ENCODE measurements at regions not wholly inside any gene's neighbourhood (a gene's known extent, or its start where the extent isn't known, plus 50 kb on each side); places are given as distances from the start of the nearest gene placed in this dataset.

- H3K27me3 ChIP-seq (ENCODE audit: insufficient read depth, low read length, poor library complexity): no peaks in the 10 kb centered on the region
- no peak overlapping the region for H3K4me3 ChIP-seq (ENCODE audit: low read depth in 1 of 2, low read length in 2 of 2)
- TF ChIP-seq CTCF (IDR thresholded peaks at IDR 0.05; ENCODE audit: borderline replicate concordance, extremely low read depth, low read length, poor library complexity, severe bottlenecking) (no peak), EZH2 (IDR thresholded peaks at IDR 0.05; ENCODE audit: borderline replicate concordance, low read depth, low read length, severe bottlenecking) (no peak)
- no peaks in the 10 kb centered on the region for H4K20me1 ChIP-seq (ENCODE audit: insufficient read depth, low read length)
- no peak overlapping the region for H3K4me2 ChIP-seq (ENCODE audit: insufficient read depth, low read length)
- no peaks in the 10 kb centered on the region for H3K4me1 ChIP-seq (ENCODE audit: insufficient read depth, low read length)
- ATAC-seq (ENCODE audit: insufficient read depth, low read depth) (no peak), DNase-seq (no peak)
- no peaks in the 10 kb centered on the region for H3K9me3 ChIP-seq (ENCODE audit: insufficient read depth, low read length, severe bottlenecking)
- no peak overlapping the region for H3K27ac ChIP-seq (ENCODE audit: low read length)
- no peaks in the 10 kb centered on the region for H3K79me2 ChIP-seq (ENCODE audit: insufficient read depth, low read length)
- no peak overlapping the region for H2AFZ ChIP-seq (ENCODE audit: low read depth, low read length)
- no peak overlapping the region for H3K9ac ChIP-seq (ENCODE audit: low read depth, low read length)
- no peaks in the 10 kb centered on the region for H3K36me3 ChIP-seq (ENCODE audit: insufficient read depth, low read length)
Observed at GRCh38 chr5:162502780-162503179, 435.2 kb downstream of the GABRG2 start.

- DNase-seq: no peak
- no peak for TF ChIP-seq CTCF (IDR thresholded peaks at IDR 0.05; ENCODE audit: borderline replicate concordance, extremely low read depth, low read length, poor library complexity, severe bottlenecking)
- no peak for TF ChIP-seq EZH2 (IDR thresholded peaks at IDR 0.05; ENCODE audit: borderline replicate concordance, low read depth, low read length, severe bottlenecking)
- H3K4me3 ChIP-seq (ENCODE audit: low read depth in 1 of 2, low read length in 2 of 2): no peak overlapping the region
Observed at GRCh38 chr5:162503796-162504195, 436.2 kb downstream of the GABRG2 start.

GRCh38 chr5:162512935-162513565 is 445.5 kb downstream of the GABRG2 start:
- no peaks in the 10 kb centered on the region for H3K36me3 ChIP-seq (ENCODE audit: insufficient read depth, low read length)
- H3K4me2 ChIP-seq (ENCODE audit: insufficient read depth, low read length): no peak overlapping the region
- no peak overlapping the region for H3K4me3 ChIP-seq (ENCODE audit: low read depth in 1 of 2, low read length in 2 of 2)
- ATAC-seq (ENCODE audit: insufficient read depth, low read depth) (no peak), DNase-seq (no peak)
- no peaks in the 10 kb centered on the region for H3K9me3 ChIP-seq (ENCODE audit: insufficient read depth, low read length, severe bottlenecking)
- no peak overlapping the region for H3K9ac ChIP-seq (ENCODE audit: low read depth, low read length)
- H3K4me1 ChIP-seq (ENCODE audit: insufficient read depth, low read length): no peaks in the 10 kb centered on the region
- TF ChIP-seq CTCF (IDR thresholded peaks at IDR 0.05; ENCODE audit: borderline replicate concordance, extremely low read depth, low read length, poor library complexity, severe bottlenecking) (no peak), EZH2 (IDR thresholded peaks at IDR 0.05; ENCODE audit: borderline replicate concordance, low read depth, low read length, severe bottlenecking) (no peak)
- H3K27me3 ChIP-seq (ENCODE audit: insufficient read depth, low read length, poor library complexity): no peaks in the 10 kb centered on the region
- H3K79me2 ChIP-seq (ENCODE audit: insufficient read depth, low read length): no peaks in the 10 kb centered on the region
- H2AFZ ChIP-seq (ENCODE audit: low read depth, low read length): no peak overlapping the region
- no peak overlapping the region for H3K27ac ChIP-seq (ENCODE audit: low read length)
- no peaks in the 10 kb centered on the region for H4K20me1 ChIP-seq (ENCODE audit: insufficient read depth, low read length)

More at GRCh38 chr5:162503796-162504195, 436.2 kb downstream of the GABRG2 start:
- H4K20me1 ChIP-seq (ENCODE audit: insufficient read depth, low read length): no peaks in the 10 kb centered on the region
- no peak overlapping the region for H3K27ac ChIP-seq (ENCODE audit: low read length)
- no peak overlapping the region for H2AFZ ChIP-seq (ENCODE audit: low read depth, low read length)
- H3K36me3 ChIP-seq (ENCODE audit: insufficient read depth, low read length): no peaks in the 10 kb centered on the region
- H3K27me3 ChIP-seq (ENCODE audit: insufficient read depth, low read length, poor library complexity): no peaks in the 10 kb centered on the region
- H3K9me3 ChIP-seq (ENCODE audit: insufficient read depth, low read length, severe bottlenecking): no peaks in the 10 kb centered on the region
- no peak for ATAC-seq (ENCODE audit: insufficient read depth, low read depth)
- no peak overlapping the region for H3K9ac ChIP-seq (ENCODE audit: low read depth, low read length)
- H3K79me2 ChIP-seq (ENCODE audit: insufficient read depth, low read length): no peaks in the 10 kb centered on the region
- H3K4me1 ChIP-seq (ENCODE audit: insufficient read depth, low read length): no peaks in the 10 kb centered on the region
- H3K4me2 ChIP-seq (ENCODE audit: insufficient read depth, low read length): no peak overlapping the region

All from DND-41 (cell line).